ENCODE measurements at regions not wholly inside any gene's neighbourhood (a gene's known extent, or its start where the extent isn't known, plus 50 kb on each side); places are given as distances from the start of the nearest gene placed in this dataset.

DNA sequence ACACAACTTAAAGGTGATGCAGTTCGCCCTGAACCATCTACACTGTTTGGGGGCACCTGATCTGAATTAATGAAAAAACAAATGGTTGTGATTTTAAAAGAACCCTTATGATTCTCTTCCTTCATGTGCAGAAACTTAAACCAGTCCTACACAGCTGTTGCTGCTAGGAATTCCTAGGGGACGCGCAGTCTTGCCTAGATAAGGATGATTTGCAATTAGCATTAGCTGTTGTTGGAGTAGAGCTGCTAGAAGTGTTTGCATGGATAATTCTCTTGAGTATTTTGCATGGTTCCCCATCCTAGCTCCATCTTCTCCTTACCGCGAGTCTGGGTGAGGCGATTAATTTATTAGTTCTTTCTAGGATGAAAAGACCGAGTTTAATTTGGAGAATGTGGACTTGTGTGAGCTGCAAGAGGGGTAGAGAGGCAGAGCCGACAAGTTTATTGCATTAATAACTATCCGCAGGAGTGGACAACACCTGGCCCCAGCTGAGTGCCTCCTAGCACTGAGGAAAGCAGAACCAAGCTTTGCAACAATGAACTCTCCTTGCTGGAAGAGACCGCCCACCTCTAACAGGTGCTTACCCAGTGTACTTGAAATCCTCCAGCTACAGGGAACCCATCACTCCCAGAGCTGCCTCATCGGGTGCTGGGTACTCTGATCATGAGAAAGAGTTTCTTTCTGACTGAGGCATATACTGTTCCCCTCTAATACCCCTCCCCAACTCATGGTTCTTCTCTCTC, 75.0 kb upstream of the WNT7A start:
- Histone ChIP-seq H3K4me1 (no peaks in the 10 kb centered on the region), H3K4me3 (no peak overlapping the region), H3K27me3 (no peaks in the 10 kb centered on the region), H3K36me3 (no peaks in the 10 kb centered on the region), H3K27ac (no peak overlapping the region), H3K9me3 (no peaks in the 10 kb centered on the region)
- intact Hi-C loops (cut with DNase I; ENCODE audit: low total_unique reads) = no loop called here
- DNase-seq = no peak
- TF ChIP-seq, protein P1, sequence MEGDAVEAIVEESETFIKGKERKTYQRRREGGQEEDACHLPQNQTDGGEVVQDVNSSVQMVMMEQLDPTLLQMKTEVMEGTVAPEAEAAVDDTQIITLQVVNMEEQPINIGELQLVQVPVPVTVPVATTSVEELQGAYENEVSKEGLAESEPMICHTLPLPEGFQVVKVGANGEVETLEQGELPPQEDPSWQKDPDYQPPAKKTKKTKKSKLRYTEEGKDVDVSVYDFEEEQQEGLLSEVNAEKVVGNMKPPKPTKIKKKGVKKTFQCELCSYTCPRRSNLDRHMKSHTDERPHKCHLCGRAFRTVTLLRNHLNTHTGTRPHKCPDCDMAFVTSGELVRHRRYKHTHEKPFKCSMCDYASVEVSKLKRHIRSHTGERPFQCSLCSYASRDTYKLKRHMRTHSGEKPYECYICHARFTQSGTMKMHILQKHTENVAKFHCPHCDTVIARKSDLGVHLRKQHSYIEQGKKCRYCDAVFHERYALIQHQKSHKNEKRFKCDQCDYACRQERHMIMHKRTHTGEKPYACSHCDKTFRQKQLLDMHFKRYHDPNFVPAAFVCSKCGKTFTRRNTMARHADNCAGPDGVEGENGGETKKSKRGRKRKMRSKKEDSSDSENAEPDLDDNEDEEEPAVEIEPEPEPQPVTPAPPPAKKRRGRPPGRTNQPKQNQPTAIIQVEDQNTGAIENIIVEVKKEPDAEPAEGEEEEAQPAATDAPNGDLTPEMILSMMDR (IDR thresholded peaks at IDR 0.05) = no peak

DNA sequence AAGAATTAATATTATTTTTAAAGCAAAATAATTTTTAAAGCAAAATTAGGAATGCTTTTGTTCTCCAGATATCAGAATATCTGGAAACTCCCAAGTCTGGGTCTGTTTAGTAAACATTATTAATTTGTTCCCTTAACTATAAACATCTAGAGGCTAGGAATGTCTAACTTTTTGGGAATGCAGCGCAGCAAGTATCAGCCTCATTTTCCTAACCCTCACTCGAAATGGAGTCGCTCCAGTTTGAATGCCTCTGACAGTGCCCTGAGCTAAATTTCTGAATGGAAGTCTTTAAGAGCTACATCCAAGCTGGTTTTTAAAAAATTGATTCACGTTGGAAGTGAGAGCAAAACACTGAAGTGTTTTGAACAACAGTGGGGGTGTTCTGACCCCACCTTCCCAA, 74.4 kb upstream of the WNT7A start:
- no peak overlapping the region for H3K27ac ChIP-seq
- DNase-seq = no peak
- no peaks in the 10 kb centered on the region for H3K27me3 ChIP-seq
- TF ChIP-seq, protein P1 (IDR thresholded peaks at IDR 0.05) = no peak
- intact Hi-C loops (cut with DNase I; ENCODE audit: low total_unique reads) = no loop called here
- H3K36me3 ChIP-seq = no peaks in the 10 kb centered on the region
- H3K9me3 ChIP-seq = no peaks in the 10 kb centered on the region
- H3K4me1 ChIP-seq = no peaks in the 10 kb centered on the region
- no peak overlapping the region for H3K4me3 ChIP-seq

DNA sequence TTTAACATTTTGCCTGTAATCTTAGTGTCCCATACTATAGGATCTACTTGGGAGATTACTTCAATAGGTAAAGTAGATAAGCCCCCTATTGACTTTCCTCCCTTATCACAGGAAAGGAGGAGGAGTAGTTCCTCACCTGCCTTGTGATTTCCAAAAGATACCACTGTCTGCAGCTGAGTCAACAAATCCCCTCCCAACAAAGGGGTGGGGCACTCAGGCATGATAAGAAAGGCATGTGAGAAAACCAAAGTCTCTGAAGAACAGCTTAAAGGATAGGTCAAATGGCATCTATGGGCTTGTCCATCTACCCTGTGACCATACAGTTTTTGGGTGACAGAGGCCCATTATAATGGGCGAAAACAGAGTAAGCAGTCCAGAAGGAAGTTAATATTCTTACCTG, 71.3 kb upstream of the WNT7A start:
- no peaks in the 10 kb centered on the region for H3K36me3 ChIP-seq
- TF ChIP-seq, protein P1 (IDR thresholded peaks at IDR 0.05) = no peak
- no peaks in the 10 kb centered on the region for H3K9me3 ChIP-seq
- peaks cover 0 to 9% of the 10 kb centered on the region in 2 donors for H3K27me3 ChIP-seq
- no peak overlapping the region for H3K27ac ChIP-seq
- no peak for DNase-seq
- no peak overlapping the region for H3K4me3 ChIP-seq
- intact Hi-C loops (cut with DNase I; ENCODE audit: low total_unique reads) = no loop called here
- no peaks in the 10 kb centered on the region for H3K4me1 ChIP-seq

DNA sequence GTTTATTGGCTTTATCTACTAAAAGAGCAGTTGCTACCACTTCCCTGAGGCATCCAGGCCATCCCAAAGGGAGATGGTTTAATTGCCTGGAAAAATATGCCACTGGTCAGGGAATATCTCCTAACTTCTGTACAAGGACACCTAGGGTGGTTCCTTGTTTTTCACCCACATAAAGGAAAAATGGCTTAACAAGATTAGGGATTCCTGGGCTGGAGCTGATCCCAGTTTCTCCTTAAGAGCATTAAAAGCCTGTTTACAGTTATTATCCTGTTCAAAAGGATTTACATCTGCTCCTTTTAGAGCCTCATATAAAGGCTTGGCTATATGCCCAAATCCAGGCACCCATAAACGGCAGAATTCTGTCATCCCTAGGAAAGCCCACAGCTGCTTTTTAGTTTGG, 70.2 kb upstream of the WNT7A start:
- TF ChIP-seq, protein P1 (IDR thresholded peaks at IDR 0.05) = no peak
- peaks cover 0 to 9% of the 10 kb centered on the region in 2 donors for H3K27me3 ChIP-seq
- no peak overlapping the region for H3K4me3 ChIP-seq
- no peaks in the 10 kb centered on the region for H3K4me1 ChIP-seq
- H3K27ac ChIP-seq = no peak overlapping the region
- intact Hi-C loops (cut with DNase I; ENCODE audit: low total_unique reads) = no loop called here
- H3K36me3 ChIP-seq = no peaks in the 10 kb centered on the region
- no peak for DNase-seq
- no peaks in the 10 kb centered on the region for H3K9me3 ChIP-seq

DNA sequence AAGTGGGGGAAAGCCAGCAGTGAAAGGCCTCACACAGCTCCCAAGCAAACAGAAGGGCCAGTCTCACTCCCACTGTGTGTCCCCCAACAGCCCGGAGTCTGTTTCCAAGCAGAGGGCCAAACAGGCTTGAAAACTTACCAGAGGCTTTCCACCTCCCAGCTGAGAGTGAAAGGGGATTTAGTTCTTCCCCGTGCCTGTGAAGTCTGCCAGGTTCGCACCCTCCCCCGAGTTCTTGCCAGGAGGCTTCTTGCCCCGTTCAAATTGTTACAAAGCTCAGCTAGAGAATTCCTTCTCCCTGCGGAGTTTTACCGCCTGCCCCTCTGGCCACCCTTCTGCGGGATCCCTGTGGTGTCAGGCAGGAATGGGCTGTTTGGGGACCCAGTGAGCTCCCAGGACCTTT, 68.0 kb upstream of the WNT7A start:
- TF ChIP-seq, protein P1 (IDR thresholded peaks at IDR 0.05) = no peak
- Histone ChIP-seq H3K27ac (no peak overlapping the region), H3K36me3 (no peaks in the 10 kb centered on the region), H3K4me1 (no peaks in the 10 kb centered on the region), H3K9me3 (no peaks in the 10 kb centered on the region), H3K27me3 (peaks cover 0 to 9% of the 10 kb centered on the region in 2 donors), H3K4me3 (no peak overlapping the region)
- no peak for DNase-seq
- intact Hi-C loops (cut with DNase I; ENCODE audit: low total_unique reads) = no loop called here
